Embryonic facial prominence (tissue), 1 donor: ENCODE measurements at regions not wholly inside any gene's neighbourhood (a gene's known extent, or its start where the extent isn't known, plus 50 kb on each side); places are given as distances from the start of the nearest gene placed in this dataset.

ENCODE experiments used
- DNase-seq: peaks from one replicate; pipeline ENCODE4 v3.0.0-alpha.2; 2016; ENCODE audit errors: extremely low spot score

GRCh38 chr12:111222027-111222414, 146.9 kb downstream of the PHETA1 start:
- no peak for DNase-seq

GRCh38 chr12:111221062-111222026, 147.6 kb downstream of the PHETA1 start:
- DNase-seq = no peak

- no peak for DNase-seq
Measured at GRCh38 chr12:111220363-111220762, 148.5 kb downstream of the PHETA1 start.

GRCh38 chr12:111219440-111219839, 149.5 kb downstream of the PHETA1 start:
- no peak for DNase-seq

GRCh38 chr12:111218499-111218898, 150.4 kb downstream of the PHETA1 start:
- DNase-seq = no peak

GRCh38 chr12:111216387-111217159, 152.3 kb downstream of the PHETA1 start:
- no peak for DNase-seq

GRCh38 chr12:111215881-111216280, 153.0 kb downstream of the PHETA1 start:
- DNase-seq = no peak

GRCh38 chr12:111214401-111214800, 154.5 kb downstream of the PHETA1 start:
- no peak for DNase-seq

- no peak for DNase-seq
Measured at GRCh38 chr12:111213561-111213960, 155.3 kb downstream of the PHETA1 start.

- no peak for DNase-seq
Measured at GRCh38 chr12:111212814-111213456, 156.0 kb downstream of the PHETA1 start.

- no peak for DNase-seq
Measured at GRCh38 chr12:111211910-111212757, 156.8 kb downstream of the PHETA1 start.

GRCh38 chr12:111209811-111210210, 159.1 kb downstream of the PHETA1 start:
- no peak for DNase-seq

GRCh38 chr12:111207761-111208160, 161.1 kb downstream of the PHETA1 start:
- DNase-seq = no peak

- no peak for DNase-seq
Measured at GRCh38 chr12:111204788-111205241, 164.1 kb downstream of the PHETA1 start.

GRCh38 chr12:111203969-111204368, 164.9 kb downstream of the PHETA1 start:
- no peak for DNase-seq

GRCh38 chr12:111203446-111203845, 165.4 kb downstream of the PHETA1 start:
- no peak for DNase-seq

GRCh38 chr12:111202237-111202915, 166.5 kb downstream of the PHETA1 start:
- DNase-seq = no peak

- no peak for DNase-seq
Measured at GRCh38 chr12:111201495-111202236, 167.2 kb downstream of the PHETA1 start.

GRCh38 chr12:111201036-111201435, 167.9 kb downstream of the PHETA1 start:
- DNase-seq = no peak
